ENCODE measurements at regions not wholly inside any gene's neighbourhood (a gene's known extent, or its start where the extent isn't known, plus 50 kb on each side); places are given as distances from the start of the nearest gene placed in this dataset.

DNA sequence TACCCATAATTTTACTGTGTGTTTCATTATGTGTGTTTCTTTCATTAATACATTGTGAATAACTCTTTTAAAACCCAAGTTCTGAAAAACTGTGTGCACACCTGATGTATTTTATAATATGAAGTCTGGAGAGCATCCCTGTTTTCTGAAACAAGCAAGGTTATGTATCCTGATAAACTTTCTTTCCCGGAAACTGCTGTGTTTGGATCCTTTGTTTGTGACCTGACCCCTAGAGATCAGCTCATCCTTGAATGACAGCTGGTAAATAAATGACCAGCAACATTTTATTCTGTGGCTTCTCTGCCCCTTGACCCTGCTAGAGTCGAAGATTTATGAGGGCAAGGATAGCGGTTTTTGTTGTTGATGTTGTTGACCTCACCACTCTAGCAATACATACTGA lies 535.6 kb upstream of the ZFP42 start:
- Histone ChIP-seq H3K9me3 (ENCODE audit: control insufficient read depth in 2 of 3, insufficient read depth in 1 of 3, low read length in 3 of 3) (no peaks in the 10 kb centered on the region), H3K9ac (ENCODE audit: low read length in 3 of 3) (no peak overlapping the region), H3K4me3 (ENCODE audit: low read length in 3 of 3) (no peak overlapping the region), H3K4me1 (ENCODE audit: control insufficient read depth in 2 of 3, insufficient read depth in 2 of 3, low read depth in 1 of 3, low read length in 3 of 3) (no peaks in the 10 kb centered on the region), H3K27ac (ENCODE audit: low read depth in 2 of 2, low read length in 2 of 2) (no peak overlapping the region), H3K36me3 (ENCODE audit: control insufficient read depth in 2 of 3, insufficient read depth in 3 of 3, low read length in 3 of 3) (no peaks in the 10 kb centered on the region), H3K27me3 (ENCODE audit: control insufficient read depth, insufficient read depth, low read length) (no peaks in the 10 kb centered on the region)
- DNase-seq (no peak), FAIRE-seq (no peak)
- TF ChIP-seq, protein P1, sequence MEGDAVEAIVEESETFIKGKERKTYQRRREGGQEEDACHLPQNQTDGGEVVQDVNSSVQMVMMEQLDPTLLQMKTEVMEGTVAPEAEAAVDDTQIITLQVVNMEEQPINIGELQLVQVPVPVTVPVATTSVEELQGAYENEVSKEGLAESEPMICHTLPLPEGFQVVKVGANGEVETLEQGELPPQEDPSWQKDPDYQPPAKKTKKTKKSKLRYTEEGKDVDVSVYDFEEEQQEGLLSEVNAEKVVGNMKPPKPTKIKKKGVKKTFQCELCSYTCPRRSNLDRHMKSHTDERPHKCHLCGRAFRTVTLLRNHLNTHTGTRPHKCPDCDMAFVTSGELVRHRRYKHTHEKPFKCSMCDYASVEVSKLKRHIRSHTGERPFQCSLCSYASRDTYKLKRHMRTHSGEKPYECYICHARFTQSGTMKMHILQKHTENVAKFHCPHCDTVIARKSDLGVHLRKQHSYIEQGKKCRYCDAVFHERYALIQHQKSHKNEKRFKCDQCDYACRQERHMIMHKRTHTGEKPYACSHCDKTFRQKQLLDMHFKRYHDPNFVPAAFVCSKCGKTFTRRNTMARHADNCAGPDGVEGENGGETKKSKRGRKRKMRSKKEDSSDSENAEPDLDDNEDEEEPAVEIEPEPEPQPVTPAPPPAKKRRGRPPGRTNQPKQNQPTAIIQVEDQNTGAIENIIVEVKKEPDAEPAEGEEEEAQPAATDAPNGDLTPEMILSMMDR (IDR thresholded peaks at IDR 0.05; ENCODE audit: borderline replicate concordance, extremely low read depth, insufficient read depth) = no peak
- intact Hi-C loops (cut with DNase I) = no loop called here

GRCh38 chr4:187464573-187464972 lies 531.0 kb upstream of the ZFP42 start:
- no peak overlapping the region for H3K9ac ChIP-seq (ENCODE audit: low read length in 3 of 3)
- no peaks in the 10 kb centered on the region for H3K36me3 ChIP-seq (ENCODE audit: control insufficient read depth in 2 of 3, insufficient read depth in 3 of 3, low read length in 3 of 3)
- no peak for FAIRE-seq
- no peaks in the 10 kb centered on the region for H3K4me1 ChIP-seq (ENCODE audit: control insufficient read depth in 2 of 3, insufficient read depth in 2 of 3, low read depth in 1 of 3, low read length in 3 of 3)
- no peak overlapping the region for H3K4me3 ChIP-seq (ENCODE audit: low read length in 3 of 3)
- intact Hi-C loops (cut with DNase I) = no loop called here
- H3K9me3 ChIP-seq (ENCODE audit: control insufficient read depth in 2 of 3, insufficient read depth in 1 of 3, low read length in 3 of 3) = no peaks in the 10 kb centered on the region
- no peak overlapping the region for H3K27ac ChIP-seq (ENCODE audit: low read depth in 2 of 2, low read length in 2 of 2)
- DNase-seq = no peak
- TF ChIP-seq, protein P1 (IDR thresholded peaks at IDR 0.05; ENCODE audit: borderline replicate concordance, extremely low read depth, insufficient read depth) = no peak
- no peaks in the 10 kb centered on the region for H3K27me3 ChIP-seq (ENCODE audit: control insufficient read depth, insufficient read depth, low read length)

- H3K36me3 ChIP-seq (ENCODE audit: control insufficient read depth in 2 of 3, insufficient read depth in 3 of 3, low read length in 3 of 3) = no peaks in the 10 kb centered on the region
- FAIRE-seq = no peak
- H3K4me1 ChIP-seq (ENCODE audit: control insufficient read depth in 2 of 3, insufficient read depth in 2 of 3, low read depth in 1 of 3, low read length in 3 of 3) = no peaks in the 10 kb centered on the region
- intact Hi-C loops (cut with DNase I) = no loop called here
- H3K27me3 ChIP-seq (ENCODE audit: control insufficient read depth, insufficient read depth, low read length) = no peaks in the 10 kb centered on the region
- H3K9ac ChIP-seq (ENCODE audit: low read length in 3 of 3) = no peak overlapping the region
- TF ChIP-seq, protein P1 (IDR thresholded peaks at IDR 0.05; ENCODE audit: borderline replicate concordance, extremely low read depth, insufficient read depth) = no peak
- no peak overlapping the region for H3K27ac ChIP-seq (ENCODE audit: low read depth in 2 of 2, low read length in 2 of 2)
- no peak for DNase-seq
- no peaks in the 10 kb centered on the region for H3K9me3 ChIP-seq (ENCODE audit: control insufficient read depth in 2 of 3, insufficient read depth in 1 of 3, low read length in 3 of 3)
- no peak overlapping the region for H3K4me3 ChIP-seq (ENCODE audit: low read length in 3 of 3)
Measured at GRCh38 chr4:187467224-187467623, 528.3 kb upstream of the ZFP42 start.

DNA sequence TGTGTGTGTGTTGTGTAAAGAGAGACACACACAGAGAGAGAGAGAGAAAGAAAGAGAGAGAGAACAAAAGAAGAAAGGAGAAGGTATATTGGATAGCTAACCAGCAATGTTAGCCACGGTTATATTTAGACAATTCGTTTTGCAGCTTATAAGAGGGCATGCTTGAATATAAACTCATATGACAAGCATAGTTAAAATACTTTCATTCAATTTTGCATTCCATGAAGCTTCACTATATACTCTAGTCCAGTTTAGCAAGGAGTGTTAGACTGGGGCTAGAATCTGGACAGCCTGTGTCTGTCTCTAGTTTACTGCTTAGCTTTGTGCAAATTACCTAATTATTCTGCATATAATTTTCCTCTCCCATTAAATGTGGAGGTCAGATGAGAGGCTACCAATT lies 525.9 kb upstream of the ZFP42 start:
- DNase-seq = no peak

More for the DNA sequence above, 525.9 kb upstream of the ZFP42 start:
- H3K27me3 ChIP-seq (ENCODE audit: control insufficient read depth, insufficient read depth, low read length) = no peaks in the 10 kb centered on the region
- TF ChIP-seq, protein P1 (IDR thresholded peaks at IDR 0.05; ENCODE audit: borderline replicate concordance, extremely low read depth, insufficient read depth) = no peak
- H3K27ac ChIP-seq (ENCODE audit: low read depth in 2 of 2, low read length in 2 of 2) = no peak overlapping the region
- no peaks in the 10 kb centered on the region for H3K4me1 ChIP-seq (ENCODE audit: control insufficient read depth in 2 of 3, insufficient read depth in 2 of 3, low read depth in 1 of 3, low read length in 3 of 3)
- no peak overlapping the region for H3K4me3 ChIP-seq (ENCODE audit: low read length in 3 of 3)
- no peak overlapping the region for H3K9ac ChIP-seq (ENCODE audit: low read length in 3 of 3)
- FAIRE-seq = no peak
- intact Hi-C loops (cut with DNase I) = no loop called here
- no peaks in the 10 kb centered on the region for H3K36me3 ChIP-seq (ENCODE audit: control insufficient read depth in 2 of 3, insufficient read depth in 3 of 3, low read length in 3 of 3)
- no peaks in the 10 kb centered on the region for H3K9me3 ChIP-seq (ENCODE audit: control insufficient read depth in 2 of 3, insufficient read depth in 1 of 3, low read length in 3 of 3)

Data from kidney (tissue), 13 donors.